ENCODE measurements at regions not wholly inside any gene's neighbourhood (a gene's known extent, or its start where the extent isn't known, plus 50 kb on each side); places are given as distances from the start of the nearest gene placed in this dataset.

DNA sequence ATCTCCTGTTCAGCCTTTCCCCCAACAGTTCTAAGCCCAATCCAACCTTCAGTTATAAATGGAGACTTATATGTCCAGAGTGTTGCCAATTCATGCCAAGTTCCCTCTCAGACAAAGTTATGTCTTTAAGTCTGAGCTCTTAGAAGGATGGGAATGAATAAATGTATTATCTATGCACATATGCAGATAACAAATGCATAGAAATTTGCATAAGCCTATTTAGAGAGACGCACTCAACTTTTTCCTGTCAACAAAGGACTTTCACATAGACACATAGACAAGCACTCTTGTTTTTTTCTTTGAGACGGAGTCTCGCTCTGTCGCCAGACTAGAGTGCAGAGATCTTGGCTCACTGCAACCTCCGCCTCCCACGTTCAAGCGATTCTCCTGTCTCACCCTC lies 95.1 kb downstream of the SOX9 start:
- TF ChIP-seq, protein P1, sequence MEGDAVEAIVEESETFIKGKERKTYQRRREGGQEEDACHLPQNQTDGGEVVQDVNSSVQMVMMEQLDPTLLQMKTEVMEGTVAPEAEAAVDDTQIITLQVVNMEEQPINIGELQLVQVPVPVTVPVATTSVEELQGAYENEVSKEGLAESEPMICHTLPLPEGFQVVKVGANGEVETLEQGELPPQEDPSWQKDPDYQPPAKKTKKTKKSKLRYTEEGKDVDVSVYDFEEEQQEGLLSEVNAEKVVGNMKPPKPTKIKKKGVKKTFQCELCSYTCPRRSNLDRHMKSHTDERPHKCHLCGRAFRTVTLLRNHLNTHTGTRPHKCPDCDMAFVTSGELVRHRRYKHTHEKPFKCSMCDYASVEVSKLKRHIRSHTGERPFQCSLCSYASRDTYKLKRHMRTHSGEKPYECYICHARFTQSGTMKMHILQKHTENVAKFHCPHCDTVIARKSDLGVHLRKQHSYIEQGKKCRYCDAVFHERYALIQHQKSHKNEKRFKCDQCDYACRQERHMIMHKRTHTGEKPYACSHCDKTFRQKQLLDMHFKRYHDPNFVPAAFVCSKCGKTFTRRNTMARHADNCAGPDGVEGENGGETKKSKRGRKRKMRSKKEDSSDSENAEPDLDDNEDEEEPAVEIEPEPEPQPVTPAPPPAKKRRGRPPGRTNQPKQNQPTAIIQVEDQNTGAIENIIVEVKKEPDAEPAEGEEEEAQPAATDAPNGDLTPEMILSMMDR (IDR thresholded peaks at IDR 0.05; ENCODE audit: insufficient read depth, low read length, poor library complexity, severe bottlenecking): no peak
- TF ChIP-seq EZH2phosphoT487 (conservative IDR thresholded peaks at IDR 0.05; ENCODE audit: low read length): no peak
